PFSK-1 (cell line): ENCODE measurements at regions not wholly inside any gene's neighbourhood (a gene's known extent, or its start where the extent isn't known, plus 50 kb on each side); places are given as distances from the start of the nearest gene placed in this dataset.

Source experiments
- FOXP2 ChIP-seq: optimal IDR thresholded peaks from 2 replicates; pipeline ENCODE3; 2011; ENCODE audit warnings: borderline replicate concordance, control low read depth, inconsistent platforms; ENCODE audit not compliant: insufficient read depth; ENCODE audit errors: extremely low read length, extremely low read depth
- POLR2AphosphoS5 ChIP-seq: IDR thresholded peaks from 2 replicates; pipeline ENCODE4 v1.6.1; 2012; ENCODE audit warnings: low read depth, mild to moderate bottlenecking, control low read depth, low read length, moderate library complexity
- REST ChIP-seq, 2 experiments: IDR thresholded peaks; 2 replicates each; pipeline versions ENCODE4 v1.6.1 to v1.8.0; 2011 to 2012; ENCODE audit warnings: low read depth in 2 of 2, low read length in 2 of 2, control low read depth in 1 of 2, inconsistent platforms in 1 of 2, mild to moderate bottlenecking in 1 of 2, moderate library complexity in 1 of 2; ENCODE audit not compliant: insufficient read depth in 1 of 2
- SIN3A ChIP-seq: IDR thresholded peaks from 2 replicates; pipeline ENCODE4 v1.6.1; 2012; ENCODE audit warnings: mild to moderate bottlenecking, low read length, moderate library complexity, borderline replicate concordance; ENCODE audit not compliant: insufficient read depth
- TAF1 ChIP-seq: IDR thresholded peaks from 2 replicates; pipeline ENCODE4 v1.6.1; 2012; ENCODE audit warnings: low read length, control low read depth, borderline replicate concordance; ENCODE audit not compliant: insufficient read depth

- TF ChIP-seq SIN3A (no peak), FOXP2 (no peak), POLR2AphosphoS5 (no peak), TAF1 (no peak), REST (IDR thresholded peaks at IDR 0.05; ENCODE audit: insufficient read depth in 1 of 2, low read depth in 2 of 2, low read length in 2 of 2) (no peak)
These were observed 192.9 kb upstream of the NECTIN3 start for GRCh38 chr3:110878692-110879091.

GRCh38 chr3:110881069-110881468 is 190.5 kb upstream of the NECTIN3 start:
- TF ChIP-seq POLR2AphosphoS5: no peak
- TF ChIP-seq REST (IDR thresholded peaks at IDR 0.05; ENCODE audit: insufficient read depth in 1 of 2, low read depth in 2 of 2, low read length in 2 of 2): no peak
- no peak for TF ChIP-seq FOXP2
- no peak for TF ChIP-seq TAF1
- TF ChIP-seq SIN3A: no peak

GRCh38 chr3:110886222-110886893 is 185.3 kb upstream of the NECTIN3 start:
- TF ChIP-seq POLR2AphosphoS5 (no peak), REST (IDR thresholded peaks at IDR 0.05; ENCODE audit: insufficient read depth in 1 of 2, low read depth in 2 of 2, low read length in 2 of 2) (no peak), FOXP2 (no peak), SIN3A (no peak), TAF1 (no peak)

- TF ChIP-seq POLR2AphosphoS5 (no peak), FOXP2 (no peak), REST (IDR thresholded peaks at IDR 0.05; ENCODE audit: insufficient read depth in 1 of 2, low read depth in 2 of 2, low read length in 2 of 2) (no peak), SIN3A (no peak), TAF1 (no peak)
These were observed 184.4 kb upstream of the NECTIN3 start for GRCh38 chr3:110887176-110887575.
